A673 (cell line): ENCODE measurements at regions not wholly inside any gene's neighbourhood (a gene's known extent, or its start where the extent isn't known, plus 50 kb on each side); places are given as distances from the start of the nearest gene placed in this dataset.

Source experiments
- EZH2 ChIP-seq: fragments of 200-600 bp; sonication (generic); IDR thresholded peaks from 2 replicates; pipeline ENCODE4 v1.6.1; 2017; ENCODE audit warnings: borderline replicate concordance, low read depth, mild to moderate bottlenecking, mixed read lengths, antibody characterized with exemption, low read length; ENCODE audit not compliant: poor library complexity, severe bottlenecking
- TF ChIP-seq, protein P1 (sequence below): fragments of 300-800, 200-600 bp; sonication (generic); conservative IDR thresholded peaks from 2 replicates; pipeline ENCODE4 v1.5.1; 2017; ENCODE audit warnings: low read depth, mild to moderate bottlenecking, antibody characterized with exemption, low read length, moderate library complexity, mixed read lengths

DNA sequence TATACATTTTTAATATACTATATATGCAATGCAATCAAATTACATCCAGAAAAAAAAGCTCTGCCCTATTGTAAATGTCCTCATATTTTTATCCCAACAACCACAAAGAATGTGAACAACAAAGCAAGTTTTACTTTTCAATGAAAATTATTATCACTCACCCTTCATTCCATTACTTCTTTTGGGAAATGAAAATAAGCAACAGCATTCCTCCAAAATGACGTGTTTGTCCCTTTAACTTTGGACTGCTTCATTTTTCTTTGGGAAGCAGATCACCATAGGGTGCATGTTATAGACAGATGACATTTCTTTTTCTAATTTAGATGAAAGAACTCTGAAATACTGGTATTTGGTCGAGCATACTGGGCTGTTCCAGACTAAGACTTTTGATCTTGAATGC is 667.1 kb upstream of the BOD1L1 start:
- TF ChIP-seq, protein P1, sequence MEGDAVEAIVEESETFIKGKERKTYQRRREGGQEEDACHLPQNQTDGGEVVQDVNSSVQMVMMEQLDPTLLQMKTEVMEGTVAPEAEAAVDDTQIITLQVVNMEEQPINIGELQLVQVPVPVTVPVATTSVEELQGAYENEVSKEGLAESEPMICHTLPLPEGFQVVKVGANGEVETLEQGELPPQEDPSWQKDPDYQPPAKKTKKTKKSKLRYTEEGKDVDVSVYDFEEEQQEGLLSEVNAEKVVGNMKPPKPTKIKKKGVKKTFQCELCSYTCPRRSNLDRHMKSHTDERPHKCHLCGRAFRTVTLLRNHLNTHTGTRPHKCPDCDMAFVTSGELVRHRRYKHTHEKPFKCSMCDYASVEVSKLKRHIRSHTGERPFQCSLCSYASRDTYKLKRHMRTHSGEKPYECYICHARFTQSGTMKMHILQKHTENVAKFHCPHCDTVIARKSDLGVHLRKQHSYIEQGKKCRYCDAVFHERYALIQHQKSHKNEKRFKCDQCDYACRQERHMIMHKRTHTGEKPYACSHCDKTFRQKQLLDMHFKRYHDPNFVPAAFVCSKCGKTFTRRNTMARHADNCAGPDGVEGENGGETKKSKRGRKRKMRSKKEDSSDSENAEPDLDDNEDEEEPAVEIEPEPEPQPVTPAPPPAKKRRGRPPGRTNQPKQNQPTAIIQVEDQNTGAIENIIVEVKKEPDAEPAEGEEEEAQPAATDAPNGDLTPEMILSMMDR = no peak
- TF ChIP-seq EZH2 = no peak
